CD4-positive, CD25-positive, alpha-beta regulatory T cell (primary cell): ENCODE measurements at regions not wholly inside any gene's neighbourhood (a gene's known extent, or its start where the extent isn't known, plus 50 kb on each side); places are given as distances from the start of the nearest gene placed in this dataset.
"Not testable (repeated sequence)": the region's sequence is repeated elsewhere in the genome, so short reads cannot be mapped to it uniquely, and the experiment has no call there.

Experiments used
- ATAC-seq, 2 donors: fragments of 150-1000 bp; cut with Tn5 transposase; one replicate each; pipeline ENCODE4 v1.10.0; 2021; ENCODE audit warnings: low read depth in 2 of 2, moderate number of reproducible peaks in 2 of 2, moderate library complexity in 1 of 2
- DNase-seq, 3 donors: peaks; one replicate each; pipeline versions ENCODE4 v3.0.0 to v3.0.0-alpha.2; 2012 to 2022; ENCODE audit warnings: mixed read lengths in 1 of 3
- H3K27ac ChIP-seq: one replicate; pipeline ENCODE4 v1.7.0; 2013; ENCODE audit warnings: mild to moderate bottlenecking, low read length; ENCODE audit not compliant: insufficient read depth, poor library complexity, severe bottlenecking
- H3K27me3 ChIP-seq: one replicate; pipeline ENCODE4 v1.7.0; 2013; ENCODE audit warnings: low read length; ENCODE audit not compliant: control insufficient read depth, insufficient read depth
- H3K36me3 ChIP-seq: one replicate; pipeline ENCODE4 v1.7.0; 2013; ENCODE audit warnings: mild to moderate bottlenecking, low read length, moderate library complexity; ENCODE audit not compliant: control insufficient read depth, insufficient read depth
- H3K4me1 ChIP-seq: 2 replicates; pipeline ENCODE4 v1.7.0; 2013; ENCODE audit warnings: mild to moderate bottlenecking, low read length; ENCODE audit not compliant: insufficient read depth, control insufficient read depth, poor library complexity, severe bottlenecking
- H3K4me3 ChIP-seq: one replicate; pipeline ENCODE4 v1.7.0; 2013; ENCODE audit warnings: low read depth, mild to moderate bottlenecking, low read length, moderate library complexity
- H3K9me3 ChIP-seq, 2 experiments: 1 replicate in 1 of 2; 2 replicates in 1 of 2; pipeline ENCODE4 v1.7.0; 2013; ENCODE audit warnings: low read length in 2 of 2, mild to moderate bottlenecking in 1 of 2, moderate library complexity in 1 of 2; ENCODE audit not compliant: control insufficient read depth in 2 of 2
- H3K27ac Mint-ChIP-seq, 3 donors: one replicate each; pipeline ENCODE4 v1.8.0; 2020 to 2022; ENCODE audit warnings: mild to moderate bottlenecking in 3 of 3, mixed read lengths in 3 of 3, moderate library complexity in 2 of 3
- H3K27me3 Mint-ChIP-seq: one replicate; pipeline ENCODE4 v1.8.0; 2022; ENCODE audit warnings: mild to moderate bottlenecking, mixed read lengths
- H3K36me3 Mint-ChIP-seq: one replicate; pipeline ENCODE4 v1.8.0; 2020; ENCODE audit warnings: mixed read lengths
- H3K4me1 Mint-ChIP-seq, 4 donors: one replicate each; pipeline ENCODE4 v1.8.0; 2020 to 2022; ENCODE audit warnings: mixed read lengths in 4 of 4, mild to moderate bottlenecking in 1 of 4
- H3K4me3 Mint-ChIP-seq, 4 donors: one replicate each; pipeline ENCODE4 v1.8.0; 2020 to 2022; ENCODE audit warnings: mild to moderate bottlenecking in 4 of 4, mixed read lengths in 4 of 4, moderate library complexity in 3 of 4
- H3K9me3 Mint-ChIP-seq, 7 donors: one replicate each; pipeline ENCODE4 v1.8.0; 2020 to 2022; ENCODE audit warnings: mixed read lengths in 7 of 7, mild to moderate bottlenecking in 3 of 7, moderate library complexity in 2 of 7

- ATAC-seq, H3K9me3 Mint-ChIP-seq, H3K36me3 ChIP-seq, H3K9me3 ChIP-seq, H3K4me1 Mint-ChIP-seq, DNase-seq, H3K4me3 Mint-ChIP-seq, H3K4me1 ChIP-seq, H3K4me3 ChIP-seq, H3K27ac ChIP-seq, H3K27me3 ChIP-seq, H3K27me3 Mint-ChIP-seq, H3K27ac Mint-ChIP-seq, H3K36me3 Mint-ChIP-seq: not testable (repeated sequence)
Observed at GRCh38 chr21:13849489-13849888, 239.9 kb downstream of the POTED start.

DNA sequence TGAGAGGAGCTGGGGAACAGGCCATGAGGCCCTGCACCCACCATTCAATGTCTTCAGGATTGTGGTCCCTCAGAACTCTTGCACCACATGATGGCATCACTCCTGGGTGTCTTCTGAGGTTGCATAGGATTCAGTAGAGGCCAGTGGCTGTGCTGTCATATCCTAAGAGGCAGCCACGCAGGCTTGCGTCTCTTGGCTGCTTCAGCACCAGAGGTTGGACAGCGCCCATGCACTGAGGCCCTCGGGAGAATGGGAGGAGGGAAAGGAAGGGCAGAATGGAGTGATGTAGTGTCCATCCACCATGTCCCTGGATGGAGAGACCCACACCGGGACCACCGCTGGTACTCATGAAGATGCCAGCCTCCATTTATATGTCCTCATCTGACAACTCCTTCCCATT lies 237.1 kb downstream of the POTED start:
- not testable (repeated sequence) for H3K4me1 Mint-ChIP-seq, H3K4me3 ChIP-seq, H3K27me3 Mint-ChIP-seq, H3K9me3 ChIP-seq, H3K36me3 Mint-ChIP-seq, H3K4me3 Mint-ChIP-seq, DNase-seq, H3K27ac ChIP-seq, H3K27me3 ChIP-seq, H3K27ac Mint-ChIP-seq, H3K4me1 ChIP-seq, ATAC-seq, H3K36me3 ChIP-seq, H3K9me3 Mint-ChIP-seq

- H3K27ac Mint-ChIP-seq, H3K27me3 ChIP-seq, H3K36me3 Mint-ChIP-seq, H3K4me1 Mint-ChIP-seq, DNase-seq, H3K27me3 Mint-ChIP-seq, H3K9me3 Mint-ChIP-seq, H3K4me3 ChIP-seq, ATAC-seq, H3K9me3 ChIP-seq, H3K27ac ChIP-seq, H3K4me1 ChIP-seq, H3K36me3 ChIP-seq, H3K4me3 Mint-ChIP-seq: not testable (repeated sequence)
Observed at GRCh38 chr21:13844574-13844973, 235.0 kb downstream of the POTED start.

GRCh38 chr21:13843081-13843480 lies 233.5 kb downstream of the POTED start:
- not testable (repeated sequence) for H3K4me1 Mint-ChIP-seq, H3K4me3 ChIP-seq, H3K36me3 Mint-ChIP-seq, H3K27me3 ChIP-seq, H3K27ac Mint-ChIP-seq, H3K4me1 ChIP-seq, H3K9me3 Mint-ChIP-seq, H3K9me3 ChIP-seq, DNase-seq, H3K36me3 ChIP-seq, ATAC-seq, H3K27ac ChIP-seq, H3K4me3 Mint-ChIP-seq, H3K27me3 Mint-ChIP-seq

- not testable (repeated sequence) for ATAC-seq, DNase-seq, H3K4me1 Mint-ChIP-seq, H3K27ac ChIP-seq, H3K4me1 ChIP-seq, H3K9me3 ChIP-seq, H3K4me3 Mint-ChIP-seq, H3K27ac Mint-ChIP-seq, H3K36me3 Mint-ChIP-seq, H3K27me3 Mint-ChIP-seq, H3K27me3 ChIP-seq, H3K36me3 ChIP-seq, H3K4me3 ChIP-seq
- peaks cover 0 to 10% (median 2%) of the 10 kb centered on the region in 7 donors for H3K9me3 Mint-ChIP-seq
Observed at GRCh38 chr21:13827666-13828065, 218.1 kb downstream of the POTED start.

- Mint-ChIP-seq H3K9me3 (peaks cover 0 to 10% (median 2%) of the 10 kb centered on the region in 7 donors), H3K36me3 (no peaks in the 10 kb centered on the region), H3K27me3 (no peaks in the 10 kb centered on the region), H3K4me3 (no peak overlapping the region), H3K4me1 (no peaks in the 10 kb centered on the region), H3K27ac (no peak overlapping the region)
- ATAC-seq (no peak), DNase-seq (no peak)
- Histone ChIP-seq H3K4me1 (no peaks in the 10 kb centered on the region), H3K4me3 (no peak overlapping the region), H3K9me3 (no peaks in the 10 kb centered on the region), H3K27ac (no peak overlapping the region), H3K27me3 (no peaks in the 10 kb centered on the region), H3K36me3 (no peaks in the 10 kb centered on the region)
Observed at GRCh38 chr21:13827201-13827600, 217.6 kb downstream of the POTED start.

DNA sequence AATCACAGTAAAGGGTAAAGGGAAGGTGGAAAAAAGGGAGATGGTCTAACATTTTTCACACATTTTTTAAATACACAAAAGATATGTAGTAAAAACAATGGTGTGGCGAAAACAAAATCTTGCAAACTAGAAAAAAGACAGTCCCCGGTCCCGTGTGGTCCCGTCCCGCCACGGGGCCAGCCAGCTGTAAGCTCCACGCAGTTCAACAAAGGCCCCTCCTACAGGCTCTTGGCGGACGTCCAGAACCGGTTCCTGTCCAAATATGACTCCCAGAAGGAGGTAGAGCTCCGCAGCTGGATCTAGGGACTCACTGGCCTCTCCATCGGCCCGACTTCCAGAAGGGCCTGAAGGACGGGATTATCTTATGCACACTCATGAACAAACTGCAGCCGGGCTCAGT lies 216.9 kb downstream of the POTED start:
- H3K36me3 Mint-ChIP-seq, DNase-seq, H3K9me3 ChIP-seq, H3K4me3 Mint-ChIP-seq, H3K27ac Mint-ChIP-seq, H3K36me3 ChIP-seq, H3K4me3 ChIP-seq, ATAC-seq, H3K4me1 ChIP-seq, H3K27ac ChIP-seq, H3K4me1 Mint-ChIP-seq, H3K27me3 ChIP-seq, H3K27me3 Mint-ChIP-seq: not testable (repeated sequence)
- peaks cover 0 to 10% (median 2%) of the 10 kb centered on the region in 7 donors for H3K9me3 Mint-ChIP-seq

DNA sequence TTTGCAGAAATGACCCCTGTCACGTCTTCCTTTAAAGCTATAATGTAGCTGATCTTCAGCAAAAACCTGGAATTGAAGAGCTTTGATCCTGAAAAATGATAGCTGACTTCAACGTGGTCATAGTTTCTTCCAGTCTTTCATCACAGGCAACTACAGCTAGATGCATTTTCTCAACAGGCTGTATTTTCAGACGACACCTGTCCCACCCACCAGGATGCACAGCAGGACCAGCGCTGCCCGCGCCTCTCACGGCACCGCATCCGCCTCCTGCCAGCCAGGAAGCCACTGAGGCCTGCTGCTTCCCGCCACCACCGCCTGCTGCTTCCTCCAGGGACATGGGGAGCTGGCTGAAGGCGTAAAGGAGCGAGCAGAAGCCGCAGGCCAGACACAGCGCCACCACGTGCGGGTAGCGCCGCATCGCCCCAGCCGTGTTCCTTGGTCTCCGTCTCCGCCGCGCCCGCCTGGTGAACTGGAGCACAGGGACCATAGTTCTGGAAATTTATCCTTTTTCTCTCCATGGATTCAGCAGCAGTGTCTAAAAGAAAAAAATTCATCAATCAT lies 215.7 kb downstream of the POTED start:
- H3K36me3 ChIP-seq, H3K4me1 ChIP-seq, H3K27ac ChIP-seq, H3K4me3 Mint-ChIP-seq, H3K27ac Mint-ChIP-seq, H3K27me3 ChIP-seq, H3K9me3 ChIP-seq, H3K27me3 Mint-ChIP-seq, ATAC-seq, H3K4me3 ChIP-seq, H3K36me3 Mint-ChIP-seq, DNase-seq, H3K4me1 Mint-ChIP-seq: not testable (repeated sequence)
- peaks cover 0 to 10% (median 3%) of the 10 kb centered on the region in 7 donors for H3K9me3 Mint-ChIP-seq
